GM12865 (cell line): ENCODE measurements at regions not wholly inside any gene's neighbourhood (a gene's known extent, or its start where the extent isn't known, plus 50 kb on each side); places are given as distances from the start of the nearest gene placed in this dataset.

ENCODE experiments used
- DNase-seq: peaks from one replicate; pipeline ENCODE4 v3.0.0; 2010; ENCODE audit warnings: low read depth
- H3K4me3 ChIP-seq: 2 replicates; pipeline ENCODE4 v1.5.1; 2011; ENCODE audit warnings: mild to moderate bottlenecking, low read depth, low read length, control low read depth
- TF ChIP-seq, protein P1 (sequence below): IDR thresholded peaks from 2 replicates; pipeline ENCODE4 v1.5.1; 2011; ENCODE audit warnings: low read length, control low read depth, low read depth, inconsistent platforms; ENCODE audit not compliant: insufficient read depth; ENCODE audit errors: missing control alignments

GRCh38 chr3:176692966-176693785 is 504.1 kb downstream of the TBL1XR1 start:
- no peak for DNase-seq
- TF ChIP-seq, protein P1, sequence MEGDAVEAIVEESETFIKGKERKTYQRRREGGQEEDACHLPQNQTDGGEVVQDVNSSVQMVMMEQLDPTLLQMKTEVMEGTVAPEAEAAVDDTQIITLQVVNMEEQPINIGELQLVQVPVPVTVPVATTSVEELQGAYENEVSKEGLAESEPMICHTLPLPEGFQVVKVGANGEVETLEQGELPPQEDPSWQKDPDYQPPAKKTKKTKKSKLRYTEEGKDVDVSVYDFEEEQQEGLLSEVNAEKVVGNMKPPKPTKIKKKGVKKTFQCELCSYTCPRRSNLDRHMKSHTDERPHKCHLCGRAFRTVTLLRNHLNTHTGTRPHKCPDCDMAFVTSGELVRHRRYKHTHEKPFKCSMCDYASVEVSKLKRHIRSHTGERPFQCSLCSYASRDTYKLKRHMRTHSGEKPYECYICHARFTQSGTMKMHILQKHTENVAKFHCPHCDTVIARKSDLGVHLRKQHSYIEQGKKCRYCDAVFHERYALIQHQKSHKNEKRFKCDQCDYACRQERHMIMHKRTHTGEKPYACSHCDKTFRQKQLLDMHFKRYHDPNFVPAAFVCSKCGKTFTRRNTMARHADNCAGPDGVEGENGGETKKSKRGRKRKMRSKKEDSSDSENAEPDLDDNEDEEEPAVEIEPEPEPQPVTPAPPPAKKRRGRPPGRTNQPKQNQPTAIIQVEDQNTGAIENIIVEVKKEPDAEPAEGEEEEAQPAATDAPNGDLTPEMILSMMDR: no peak
- H3K4me3 ChIP-seq: no peak overlapping the region

- DNase-seq: no peak
- TF ChIP-seq, protein P1: no peak
- no peak overlapping the region for H3K4me3 ChIP-seq
Observed at GRCh38 chr3:176692199-176692965, 504.9 kb downstream of the TBL1XR1 start.

GRCh38 chr3:176690083-176690869 is 507.0 kb downstream of the TBL1XR1 start:
- no peak for DNase-seq
- TF ChIP-seq, protein P1: no peak

GRCh38 chr3:176687754-176688153 is 509.5 kb downstream of the TBL1XR1 start:
- H3K4me3 ChIP-seq: no peak overlapping the region
- TF ChIP-seq, protein P1: no peak
- DNase-seq: no peak

More at GRCh38 chr3:176690083-176690869, 507.0 kb downstream of the TBL1XR1 start:
- no peak overlapping the region for H3K4me3 ChIP-seq

- no peak for DNase-seq
- H3K4me3 ChIP-seq: no peak overlapping the region
- TF ChIP-seq, protein P1: no peak
Observed at GRCh38 chr3:176683382-176683781, 513.9 kb downstream of the TBL1XR1 start.
